HG02884 (cell line): ENCODE measurements at regions not wholly inside any gene's neighbourhood (a gene's known extent, or its start where the extent isn't known, plus 50 kb on each side); places are given as distances from the start of the nearest gene placed in this dataset.

Source experiments
- ATAC-seq: cut with Tn5 transposase; IDR thresholded peaks from one replicate; pipeline ENCODE4 v1.9.1; 2021; ENCODE audit warnings: mild to moderate bottlenecking, moderate library complexity; ENCODE audit not compliant: unreplicated experiment

GRCh38 chr5:160508780-160509361 is 87.2 kb downstream of the PTTG1 start:
- ATAC-seq, result peak; percentile 67

- ATAC-seq, result no peak
Observed at GRCh38 chr5:160511280-160511929, 89.8 kb downstream of the PTTG1 start.
